Tongue (tissue), 2 donors: ENCODE measurements at regions not wholly inside any gene's neighbourhood (a gene's known extent, or its start where the extent isn't known, plus 50 kb on each side); places are given as distances from the start of the nearest gene placed in this dataset. TPM values are rescaled to one million over a fixed set of nuclear protein-coding genes. Genes with fewer than 3 reads are reported as not detected.
A peak's percentile ranks its signal among the peaks of the same experiment; 100 is the strongest.

Experiments used
- DNase-seq: peaks from one replicate; pipeline ENCODE4 v3.0.0-alpha.2; 2015
- small RNA-seq: library from RNA; depleted of rRNA; stranded (forward); fragments of <200 nt; gene quantifications from one replicate; pipeline ENCODE3, GENCODE V24; 2014; ENCODE audit warnings: low replicate concordance

- DNase-seq, result no peak
Measured at GRCh38 chr11:19330416-19330815, 89.7 kb upstream of the E2F8 start.

- no peak for DNase-seq
Measured at GRCh38 chr11:19329970-19330369, 89.2 kb upstream of the E2F8 start.

GRCh38 chr11:19328586-19329311 lies 88.0 kb upstream of the E2F8 start:
- no peak for DNase-seq

- no peak for DNase-seq
Measured at GRCh38 chr11:19327280-19327679, 86.5 kb upstream of the E2F8 start.

- no peak for DNase-seq
Measured at GRCh38 chr11:19326499-19326898, 85.8 kb upstream of the E2F8 start.

GRCh38 chr11:19323502-19323901 lies 82.8 kb upstream of the E2F8 start:
- DNase-seq, result no peak

GRCh38 chr11:19321351-19321750 lies 80.6 kb upstream of the E2F8 start:
- DNase-seq, result no peak

GRCh38 chr11:19320827-19321226 lies 80.1 kb upstream of the E2F8 start:
- peak; percentile 92 for DNase-seq

- DNase-seq, result peak; percentile 69
Measured at GRCh38 chr11:19316434-19316833, 75.7 kb upstream of the E2F8 start.

GRCh38 chr11:19315511-19315910 lies 74.8 kb upstream of the E2F8 start:
- DNase-seq, result no peak

GRCh38 chr11:19313140-19313539 lies 72.4 kb upstream of the E2F8 start:
- DNase-seq, result no peak

- peak; percentile 77 for DNase-seq
Measured at GRCh38 chr11:19311308-19312030, 70.7 kb upstream of the E2F8 start.

GRCh38 chr11:19307498-19307897 lies 66.8 kb upstream of the E2F8 start:
- DNase-seq, result no peak

- peak; percentile 51 for DNase-seq
Measured at GRCh38 chr11:19306179-19306944, 65.6 kb upstream of the E2F8 start.

- no peak for DNase-seq
Measured at GRCh38 chr11:19301361-19301760, 60.6 kb upstream of the E2F8 start.

GRCh38 chr11:19294444-19294843 lies 53.7 kb upstream of the E2F8 start:
- DNase-seq, result no peak

GRCh38 chr11:19291064-19291463 lies 50.3 kb upstream of the E2F8 start:
- DNase-seq, result no peak

Small RNA genes lying in the stretch of these regions (small RNA-seq; reads per million reads assigned to genes)
- gene MIR4486, result not detected
- not detected for gene RF00408
- gene RNA5SP335, result not detected
